ENCODE measurements at regions not wholly inside any gene's neighbourhood (a gene's known extent, or its start where the extent isn't known, plus 50 kb on each side); places are given as distances from the start of the nearest gene placed in this dataset.
A peak's percentile ranks its signal among the peaks of the same experiment; 100 is the strongest.
"Not testable (repeated sequence)": the region's sequence is repeated elsewhere in the genome, so short reads cannot be mapped to it uniquely, and the experiment has no call there.

DNA sequence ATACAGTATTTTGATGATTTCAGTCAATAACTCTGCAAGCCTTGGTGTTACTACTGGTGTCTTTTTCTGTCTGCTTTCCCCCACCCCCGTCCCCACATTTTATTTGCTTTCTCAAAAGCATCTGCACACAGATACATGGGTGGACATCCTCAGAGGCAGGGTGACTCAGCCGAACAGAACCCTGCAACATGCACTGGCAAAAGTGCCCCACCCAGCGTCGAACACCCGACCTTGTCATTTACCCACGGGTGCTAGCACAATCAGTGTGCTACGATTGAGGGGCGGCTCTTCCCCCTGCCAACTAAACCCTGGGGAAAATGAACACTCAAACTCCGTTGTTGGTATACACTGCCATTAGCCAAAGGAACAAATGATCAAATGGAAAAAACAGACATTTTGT, 115.9 kb upstream of the NAA20 start:
- DNase-seq: no peak

DNA sequence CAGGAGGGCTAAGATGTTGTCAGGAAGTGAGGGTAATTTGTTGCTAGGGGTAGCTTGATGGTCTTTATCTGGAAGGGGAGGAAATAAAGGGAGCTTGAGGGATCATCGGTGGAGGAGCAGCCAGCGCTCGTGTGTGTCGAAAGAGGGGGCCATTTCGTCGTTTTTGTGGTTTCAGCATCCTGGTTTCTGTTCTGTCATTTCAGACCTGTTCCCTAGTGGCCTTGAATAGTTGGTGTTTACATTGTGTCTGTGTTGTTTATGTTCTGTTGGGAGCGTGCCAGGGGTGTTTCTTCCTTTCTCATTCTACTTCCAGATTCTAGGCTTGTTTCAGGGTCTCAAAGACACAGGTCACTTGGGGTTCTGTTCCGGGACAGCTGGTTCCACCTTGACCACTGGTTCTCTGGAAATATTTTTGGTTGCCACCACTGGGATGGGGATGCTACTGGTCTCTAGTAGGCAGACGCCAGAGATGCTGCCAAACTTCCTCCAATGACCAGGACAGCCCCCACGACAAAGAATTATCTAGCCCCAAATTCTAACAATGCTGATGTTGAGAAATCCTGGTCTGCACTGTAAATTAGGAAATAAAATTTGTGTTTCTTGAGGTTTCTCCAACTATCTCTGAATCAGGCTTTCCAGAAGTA, 113.9 kb upstream of the NAA20 start:
- peak; percentile 36 for DNase-seq

DNA sequence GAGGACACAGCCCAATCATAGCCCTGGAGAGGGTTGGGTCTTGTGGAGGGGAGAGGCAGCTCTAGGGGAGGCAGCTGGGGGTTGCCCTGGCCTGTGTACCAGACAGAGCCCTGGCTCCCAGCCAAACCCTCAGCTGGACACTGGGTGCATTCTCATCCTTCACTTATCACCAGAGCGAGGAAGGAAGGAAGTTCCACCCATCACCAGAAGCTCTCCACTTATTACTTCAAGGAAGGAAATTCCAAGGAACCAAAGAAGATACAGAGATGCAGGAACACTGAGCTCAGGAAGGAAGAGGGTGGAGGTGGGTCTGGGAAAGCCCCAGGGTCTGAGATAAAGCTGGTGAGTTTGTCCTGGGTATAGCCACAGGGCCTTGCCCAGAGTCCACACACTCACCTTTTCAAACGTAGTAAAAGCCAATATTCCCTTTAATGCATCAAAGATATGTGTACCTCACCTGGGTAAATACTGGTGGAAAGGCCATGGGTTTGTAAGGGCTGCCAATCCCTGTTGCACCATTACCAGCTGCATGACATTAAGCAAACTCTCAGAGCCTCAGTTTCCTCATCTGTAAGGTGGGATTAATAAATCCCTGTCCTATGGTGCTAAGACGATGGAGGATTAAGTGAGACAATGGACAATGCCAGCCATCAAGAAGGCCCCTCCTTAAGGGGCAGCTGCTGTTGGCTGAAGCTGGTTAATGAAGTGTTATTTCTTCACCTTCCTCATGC, 109.7 kb upstream of the NAA20 start:
- DNase-seq: no peak

DNA sequence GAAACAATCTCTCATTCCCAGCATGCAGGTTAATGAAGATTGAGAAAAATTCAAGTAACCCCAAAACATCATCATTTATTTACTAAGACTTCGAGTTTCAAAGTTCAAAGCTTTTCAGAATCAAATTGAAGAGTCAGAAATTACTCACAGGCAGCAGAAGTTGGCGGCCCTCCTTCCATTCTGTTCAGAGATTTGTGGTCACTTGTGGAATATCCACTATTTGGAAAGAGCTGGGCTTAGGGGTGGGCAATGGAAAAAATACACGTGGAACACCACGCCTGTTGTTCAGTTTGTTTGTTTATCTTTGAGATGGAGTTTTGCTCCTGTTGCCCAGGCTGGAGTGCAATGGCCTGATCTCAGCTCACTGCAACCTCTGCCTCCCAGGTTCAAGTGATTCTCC, 108.6 kb upstream of the NAA20 start:
- no peak for DNase-seq

DNA sequence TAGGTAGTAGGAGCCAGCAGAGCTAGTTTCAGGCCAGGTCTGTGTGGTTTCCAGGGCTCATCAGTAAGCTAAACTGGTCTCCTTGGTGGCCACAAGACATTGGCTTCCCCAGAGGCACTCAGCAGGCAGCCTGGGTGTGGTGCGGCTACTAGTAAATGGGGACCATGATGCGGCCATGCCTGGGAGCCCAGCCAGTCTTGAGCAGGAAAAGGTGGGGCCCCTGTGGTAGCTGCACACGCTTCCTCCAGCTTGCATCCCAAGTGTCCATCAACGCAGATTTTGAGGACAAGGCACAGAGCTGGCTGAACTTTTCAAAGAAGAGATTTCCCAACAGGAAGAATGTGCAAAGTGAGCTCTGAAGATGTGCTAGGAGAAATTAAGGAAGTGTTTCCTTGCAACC, 107.4 kb upstream of the NAA20 start:
- no peak for DNase-seq

DNA sequence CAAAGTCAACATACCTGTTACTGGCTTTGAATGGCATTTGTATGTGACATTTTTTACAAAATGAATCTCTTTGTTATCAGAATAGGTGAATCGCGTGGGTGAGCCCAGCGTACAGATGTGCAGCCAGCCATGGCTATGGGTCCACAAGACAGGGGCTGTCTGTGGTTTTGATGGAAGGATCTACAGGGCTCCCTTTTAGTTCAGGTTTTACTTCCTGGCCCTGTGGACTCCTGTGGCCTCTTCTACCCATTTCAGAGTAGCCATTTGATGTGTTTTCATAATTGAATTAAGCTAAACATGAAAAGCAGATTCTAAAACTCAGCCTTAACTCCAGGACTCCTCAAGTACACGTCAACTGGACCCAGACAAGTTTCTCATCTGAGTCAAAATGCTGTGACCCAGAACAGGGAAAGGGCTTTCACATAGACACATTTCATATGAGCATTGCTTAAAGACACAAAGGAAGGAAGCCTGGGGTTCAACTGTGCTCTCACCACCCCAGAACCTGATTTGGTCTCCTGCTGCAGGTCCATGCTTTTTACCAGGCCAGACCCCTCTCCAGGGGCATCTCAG, 105.3 kb upstream of the NAA20 start:
- DNase-seq: no peak

DNA sequence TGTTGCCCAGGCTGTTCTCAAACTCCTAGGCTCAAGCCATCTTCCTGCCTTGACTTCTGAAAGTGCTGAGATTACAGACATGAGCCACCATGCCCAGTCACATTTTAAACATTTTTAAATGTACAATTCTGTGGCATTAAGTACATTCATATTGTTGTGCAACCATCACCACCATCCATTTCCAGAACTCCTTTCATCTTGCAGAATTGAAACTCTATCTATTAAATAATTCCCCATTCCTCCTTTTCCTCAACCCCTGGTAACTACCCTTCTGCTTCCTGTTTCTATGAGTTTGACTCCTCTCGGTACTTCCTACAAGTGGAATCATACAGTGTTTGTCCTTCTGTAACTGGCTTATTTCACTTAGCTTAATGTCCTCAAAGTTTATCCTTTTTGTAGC, 103.8 kb upstream of the NAA20 start:
- DNase-seq: no peak

DNA sequence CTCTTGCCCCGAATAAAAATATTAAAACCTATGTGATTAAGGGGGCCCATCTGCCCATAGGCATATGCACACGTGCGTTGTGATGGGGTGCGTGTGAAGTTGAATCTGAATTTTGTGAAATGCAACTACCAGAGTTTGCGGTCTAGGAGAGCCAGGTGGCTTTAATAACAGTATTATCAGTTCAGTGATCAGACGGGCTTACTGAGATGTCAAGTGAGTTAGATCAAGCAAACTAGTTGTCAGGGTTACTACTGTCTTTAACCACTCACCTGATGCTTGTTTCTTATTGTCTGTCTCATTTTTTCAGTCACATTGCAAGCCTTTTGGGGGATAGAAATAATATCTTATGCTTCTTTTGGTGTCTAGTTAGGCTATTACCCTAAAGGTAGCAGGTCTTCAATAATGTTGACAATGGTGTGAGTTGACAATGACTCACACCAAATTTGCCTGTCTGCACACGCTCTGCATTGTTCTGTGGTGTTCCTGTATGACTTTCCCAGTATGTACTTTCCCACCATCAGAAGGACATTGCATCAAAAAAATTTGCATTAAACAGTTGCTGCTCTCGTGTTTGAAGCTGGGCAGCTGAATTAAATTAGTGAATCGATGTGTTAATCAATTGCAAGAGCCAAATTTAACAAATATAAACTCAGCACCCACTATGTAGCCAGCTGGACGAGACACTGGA, 103.1 kb upstream of the NAA20 start:
- DNase-seq: no peak

DNA sequence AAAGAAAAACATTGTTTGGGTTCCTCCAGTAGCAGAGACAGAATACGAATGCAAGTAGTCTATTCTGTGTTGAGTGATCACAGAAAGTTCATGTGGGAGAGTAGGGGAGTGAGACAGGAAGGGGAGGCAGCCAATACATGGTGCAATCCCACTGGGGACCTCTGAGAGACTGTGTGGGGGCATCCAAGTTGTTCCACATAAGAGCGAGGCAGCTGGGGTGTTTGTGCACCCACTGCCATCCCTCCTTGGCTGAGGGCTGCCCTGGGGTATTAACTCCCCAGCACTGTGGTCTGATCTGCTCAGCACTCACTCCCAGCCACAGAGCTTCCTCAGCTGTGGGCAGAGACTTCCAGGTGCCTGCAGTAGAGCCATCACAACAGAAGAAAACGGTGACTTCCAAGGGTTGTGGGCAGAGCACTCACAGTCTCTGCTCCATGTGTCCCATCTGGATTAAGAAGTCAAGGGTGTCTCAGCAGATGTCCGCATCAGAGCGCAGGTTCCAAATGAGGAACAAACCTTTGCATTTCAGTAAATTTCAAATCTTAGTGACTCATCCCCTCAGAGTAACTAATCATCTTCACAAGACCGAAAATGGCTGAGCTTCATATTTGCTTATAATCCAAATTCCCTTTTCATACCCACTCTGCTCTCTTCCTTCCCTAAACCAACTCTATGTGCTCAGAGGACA, 101.9 kb upstream of the NAA20 start:
- DNase-seq: no peak

DNA sequence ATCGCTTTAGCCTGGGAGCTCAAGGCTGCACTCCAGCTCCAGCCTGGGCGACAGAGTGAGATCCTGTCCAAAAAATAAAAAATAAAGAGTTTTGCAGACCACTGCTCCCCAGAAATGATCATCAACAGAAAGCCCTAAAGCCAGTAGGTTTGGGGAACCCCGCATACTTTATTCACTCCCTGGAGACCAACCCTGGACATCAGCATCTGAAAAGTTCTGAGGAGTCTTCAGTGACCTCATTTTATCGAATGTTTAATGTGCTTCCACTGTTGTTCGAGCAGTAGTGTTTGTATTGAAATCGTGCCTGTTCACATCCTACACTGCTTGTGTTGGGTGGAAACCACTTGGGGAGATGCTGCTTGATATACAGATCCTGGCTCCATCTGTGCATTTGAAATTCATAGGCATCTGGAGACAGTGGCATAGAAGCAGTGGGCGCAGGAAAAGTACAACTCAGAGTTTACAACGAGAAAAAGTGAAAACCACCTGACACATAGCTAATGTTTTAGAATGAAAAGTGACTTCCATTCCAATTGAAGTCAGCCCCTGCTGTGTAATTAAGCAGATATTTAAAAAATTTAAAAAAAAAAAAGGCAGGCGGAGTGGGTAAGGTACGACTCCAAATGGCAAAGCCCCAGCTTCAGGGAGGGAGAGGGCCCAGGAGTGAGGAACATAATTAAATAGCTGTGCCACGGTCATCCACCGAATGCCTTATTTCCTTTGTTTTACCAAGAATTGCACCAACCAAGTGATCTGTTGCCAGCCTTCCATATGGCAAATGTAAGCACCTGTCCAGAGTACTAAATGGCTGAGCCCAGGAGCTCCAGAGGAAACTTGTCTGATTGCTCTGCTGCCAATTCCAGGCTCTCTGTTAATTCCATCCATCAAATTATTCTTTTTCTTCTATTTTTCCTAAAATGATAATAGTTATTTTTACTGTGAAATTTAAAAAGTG, 100.4 kb upstream of the NAA20 start:
- DNase-seq: no peak

DNA sequence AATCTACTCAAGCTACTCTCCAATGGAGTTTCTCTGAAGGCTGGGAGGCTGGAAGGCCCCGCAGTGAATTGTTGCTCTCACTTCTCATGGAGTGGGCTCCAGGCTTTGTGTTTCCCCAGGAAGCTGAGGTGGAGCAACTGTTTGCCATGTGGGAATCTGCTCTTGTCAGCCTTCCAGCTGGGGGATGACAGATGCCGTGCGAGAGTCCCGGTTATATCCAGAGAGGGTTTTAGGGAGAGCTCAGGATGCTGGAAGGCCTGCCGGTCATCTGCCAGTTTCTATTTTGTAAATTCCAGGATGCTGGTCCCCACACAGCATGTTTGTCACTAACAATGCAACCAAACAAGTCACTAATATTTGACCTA, 98.2 kb upstream of the NAA20 start:
- DNase-seq: no peak

DNA sequence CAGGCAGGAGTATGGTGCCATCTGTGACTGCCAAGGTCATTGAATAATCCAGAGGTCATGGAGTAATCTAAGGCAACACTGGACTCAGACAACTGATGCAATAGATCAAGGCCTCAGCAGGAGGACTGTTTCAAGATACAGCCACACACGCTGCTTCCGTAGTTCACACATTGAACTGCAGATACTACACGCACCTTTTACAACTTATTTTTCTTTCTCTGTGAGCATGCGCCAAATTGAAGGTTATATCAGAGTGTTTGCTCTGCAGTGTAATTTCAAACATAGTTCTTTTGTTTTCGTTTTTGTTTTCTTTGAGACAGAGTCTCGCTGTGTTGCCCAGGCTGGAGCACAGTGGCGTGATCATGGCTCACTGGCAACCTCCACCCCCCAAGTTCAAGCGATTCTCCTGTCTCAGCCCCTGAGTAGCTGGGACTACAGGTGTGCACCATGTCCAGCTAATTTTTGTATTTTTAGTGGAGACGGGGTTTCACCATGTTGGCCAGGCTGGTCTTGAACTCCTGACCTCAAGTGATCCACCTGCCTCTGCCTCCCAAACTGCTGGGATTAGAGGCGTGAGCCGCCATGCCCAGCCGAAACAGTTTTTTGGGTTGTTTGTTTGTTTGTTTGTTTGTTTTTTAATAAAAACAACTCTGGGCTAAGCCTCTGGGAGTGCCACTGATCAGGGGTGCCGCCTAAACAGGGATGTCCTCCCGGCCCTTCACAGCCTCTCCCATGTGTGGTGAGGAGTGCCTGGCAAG, 96.6 kb upstream of the NAA20 start:
- DNase-seq: no peak

DNA sequence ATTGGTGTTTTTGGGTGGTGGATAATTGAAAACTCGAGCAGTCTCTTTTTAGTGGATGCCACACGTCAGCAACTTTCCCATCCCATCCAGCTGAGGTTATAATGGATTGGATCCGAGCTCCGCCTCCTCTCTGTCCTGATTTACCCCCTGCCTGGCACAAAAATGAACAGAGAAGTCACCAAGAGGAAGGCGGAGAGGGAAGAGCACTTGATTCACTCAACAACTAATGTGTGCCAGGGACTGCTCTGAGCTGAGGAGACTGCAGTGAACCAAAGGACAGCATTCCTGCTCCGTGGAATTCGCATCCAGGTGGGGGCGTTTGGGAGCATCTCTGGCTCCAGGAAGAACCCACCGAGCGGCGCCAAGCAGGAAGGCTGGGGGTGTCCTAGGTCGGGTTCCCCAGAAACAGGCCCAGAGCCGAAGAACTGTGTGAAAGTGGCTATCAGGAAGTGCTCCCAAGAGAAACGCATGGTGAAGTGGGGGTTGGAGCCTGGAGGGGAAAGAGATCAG, 95.8 kb upstream of the NAA20 start:
- no peak for DNase-seq

DNA sequence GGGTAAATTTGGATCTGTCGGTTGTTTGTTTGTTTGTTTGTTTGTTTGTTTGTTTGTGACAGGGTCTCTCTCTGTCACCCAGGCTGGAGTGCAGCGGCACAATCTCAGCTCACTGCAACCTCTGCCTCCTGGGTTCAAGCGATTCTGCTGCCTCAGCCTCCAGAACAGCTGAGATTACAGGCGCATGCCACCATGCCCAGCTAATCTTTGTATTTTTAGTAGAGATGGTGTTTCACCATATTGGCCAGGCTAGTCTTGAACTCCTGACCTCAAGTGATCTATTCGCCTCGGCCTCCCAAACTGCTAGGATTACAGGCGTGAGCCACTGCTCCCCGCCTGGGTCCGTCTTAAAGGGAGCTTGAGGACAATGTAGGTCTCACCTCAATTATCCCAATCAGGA, 95.3 kb upstream of the NAA20 start:
- DNase-seq: not testable (repeated sequence)

DNA sequence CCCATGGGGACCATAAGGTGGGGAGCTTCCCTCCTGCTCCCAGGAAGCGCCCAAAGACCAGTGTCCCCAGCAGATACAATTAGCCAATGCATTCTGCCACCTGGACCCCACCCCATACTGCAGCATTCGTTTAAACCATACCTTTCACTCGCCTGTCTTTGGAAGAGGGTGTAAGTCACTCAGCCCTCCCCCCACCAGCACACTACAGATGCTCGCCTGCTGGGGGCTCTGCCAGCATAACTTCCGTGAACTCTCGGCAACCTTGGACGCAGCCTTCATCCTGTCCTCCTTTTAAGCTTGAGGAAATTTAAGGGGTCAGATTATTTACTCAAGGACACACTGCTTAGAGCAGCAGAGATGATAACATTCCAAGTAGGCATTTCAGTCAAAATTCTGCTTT, 94.4 kb upstream of the NAA20 start:
- DNase-seq: no peak

DNA sequence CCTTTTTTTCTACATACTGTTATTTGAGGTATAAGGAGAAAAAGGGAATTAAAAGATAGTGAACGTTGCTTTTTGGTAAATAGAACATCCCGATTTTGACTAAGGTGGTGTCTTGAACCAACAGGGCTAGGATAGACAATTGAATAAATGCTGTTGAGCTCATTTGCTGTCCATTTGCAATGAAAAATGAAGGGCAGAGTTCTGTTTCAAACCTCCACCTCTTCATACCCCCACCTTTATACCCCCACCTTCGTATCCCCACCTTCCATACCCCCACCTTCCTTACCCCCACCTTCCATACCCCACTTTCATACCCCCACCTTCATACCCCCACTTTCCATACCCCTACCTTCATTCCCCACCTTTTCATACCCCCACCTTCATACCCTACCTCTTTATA, 93.4 kb upstream of the NAA20 start:
- no peak for DNase-seq

DNA sequence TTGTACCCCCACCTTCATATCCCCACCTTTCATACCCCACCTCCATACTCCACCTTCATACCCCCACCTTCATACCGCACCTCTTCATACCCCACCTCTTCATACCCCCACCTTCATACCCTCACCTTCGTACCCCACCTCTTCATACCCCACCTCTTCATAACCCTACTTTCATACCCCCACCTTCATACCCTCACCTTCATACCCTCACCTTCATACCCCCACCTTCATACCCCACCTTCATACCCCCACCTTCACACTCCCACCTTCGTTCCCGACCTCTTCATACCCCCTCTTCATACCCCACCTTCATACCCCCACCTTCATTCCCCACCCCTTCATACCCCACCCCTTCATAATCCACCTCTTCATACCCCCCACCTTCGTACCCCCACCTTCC, 92.9 kb upstream of the NAA20 start:
- DNase-seq: no peak

DNA sequence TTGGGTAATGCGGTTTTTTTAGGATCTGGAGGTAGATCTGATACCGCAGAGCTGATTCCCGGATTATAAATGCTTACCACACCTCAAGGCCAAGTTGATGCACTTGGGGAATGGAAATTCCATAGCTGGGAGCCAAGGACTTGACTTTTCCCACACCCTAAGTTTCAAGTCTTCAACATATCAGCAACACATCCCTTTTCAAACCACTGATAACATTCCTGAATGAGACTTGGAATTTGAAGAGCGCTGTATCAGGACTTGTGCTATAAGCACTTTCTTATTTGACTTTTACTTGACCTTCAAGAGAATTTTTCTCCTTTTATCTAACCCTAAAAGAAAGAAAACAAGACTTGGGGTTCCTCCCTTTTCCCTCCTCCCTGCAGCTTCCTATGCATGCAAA, 90.6 kb upstream of the NAA20 start:
- no peak for DNase-seq

DNA sequence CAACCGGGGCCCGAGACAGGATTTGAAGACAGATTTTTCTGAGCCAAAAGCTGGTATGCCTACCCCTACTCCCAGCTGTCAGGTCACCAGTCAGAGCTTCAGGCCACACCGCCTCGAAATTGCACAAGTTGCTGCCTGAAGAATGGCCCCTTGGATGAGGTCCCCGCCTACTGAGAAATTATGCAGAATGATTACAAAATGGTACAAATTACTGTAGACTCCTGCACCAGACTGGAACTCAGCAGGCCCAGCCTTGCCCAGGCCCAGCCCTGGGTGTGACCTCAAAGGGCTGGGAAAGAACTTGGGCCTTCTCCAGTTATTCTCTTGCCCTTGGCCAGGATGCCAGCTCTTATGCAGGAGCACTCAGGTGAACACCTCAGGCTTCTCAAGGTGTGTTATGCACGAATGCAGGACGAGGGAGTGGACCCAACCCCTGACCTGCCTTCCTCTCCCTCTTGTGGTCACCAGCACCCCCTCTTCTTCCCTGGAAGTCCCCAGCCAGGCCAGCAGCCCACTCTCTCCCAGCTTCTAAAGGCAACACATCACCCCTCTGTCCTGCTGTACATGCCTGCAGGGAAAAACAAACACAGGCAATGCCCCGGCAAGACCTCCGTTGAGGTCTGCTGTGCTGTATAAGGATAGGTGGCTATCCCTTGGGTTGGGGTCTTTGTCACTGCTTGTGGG, 88.7 kb upstream of the NAA20 start:
- no peak for DNase-seq

DNA sequence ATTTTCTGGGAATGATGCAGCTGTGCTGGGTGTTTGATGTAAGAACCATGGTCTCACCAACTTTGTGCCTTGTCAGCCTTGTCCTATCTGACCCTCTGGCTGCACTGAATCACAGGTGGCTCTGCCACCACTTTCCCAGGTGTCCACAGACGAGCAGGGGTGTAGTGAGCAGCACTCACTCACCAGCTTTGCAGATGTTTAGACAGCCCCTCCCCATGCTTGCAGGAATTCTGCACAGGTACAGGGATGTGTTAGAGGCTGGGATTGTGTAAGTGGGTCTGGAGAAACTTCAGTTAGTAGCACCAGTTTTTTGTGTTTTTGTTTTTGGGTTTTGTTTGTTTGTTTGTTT, 88.2 kb upstream of the NAA20 start:
- DNase-seq: no peak

All from CD4-positive, alpha-beta T cell treated with Interleukin-12 subunit alpha and Interleukin-12 subunit beta, for 1 hour (primary cell).